ENCODE measurements at regions not wholly inside any gene's neighbourhood (a gene's known extent, or its start where the extent isn't known, plus 50 kb on each side); places are given as distances from the start of the nearest gene placed in this dataset.

GRCh38 chr12:107518868-107519267 is 166.7 kb upstream of the PWP1 start:
- H3K36me3 Mint-ChIP-seq (ENCODE audit: insufficient read depth in 1 of 3, low read depth in 3 of 3) = no peaks in the 10 kb centered on the region
- no peak overlapping the region for H4K91ac ChIP-seq (ENCODE audit: insufficient read length, low read depth, low read length)
- no peaks in the 10 kb centered on the region for H3K79me2 ChIP-seq (ENCODE audit: insufficient read depth, low read length)
- H3K27ac ChIP-seq (ENCODE audit: insufficient read length, low read depth, low read length) = no peak overlapping the region
- no peaks in the 10 kb centered on the region for H3K79me1 ChIP-seq (ENCODE audit: insufficient read depth, low read depth, low read length, poor library complexity, severe bottlenecking)
- no peak overlapping the region for H3K27ac Mint-ChIP-seq
- no peak overlapping the region for H4K5ac ChIP-seq (ENCODE audit: insufficient read length, low read depth, low read length)
- H3K18ac ChIP-seq (ENCODE audit: insufficient read length, low read depth, low read length) = no peak overlapping the region
- H3K4me1 Mint-ChIP-seq = peaks cover 4 to 11% of the 10 kb centered on the region in 2 experiments
- H3K14ac ChIP-seq (ENCODE audit: insufficient read depth, low read length) = no peak overlapping the region
- no peak overlapping the region for H2BK120ac ChIP-seq (ENCODE audit: low read depth, low read length, poor library complexity, severe bottlenecking)
- no peak for DNase-seq
- peaks cover 3 to 4% of the 10 kb centered on the region in 2 experiments; a peak in 3 of 5 replicates for H3K9me3 Mint-ChIP-seq
- no peak overlapping the region for H3K9ac ChIP-seq (ENCODE audit: extremely low read depth, insufficient read length, low read length)
- H3K4me3 Mint-ChIP-seq = no peak overlapping the region
- H3T11ph ChIP-seq (ENCODE audit: low read length) = no peak overlapping the region
- no peak overlapping the region for H3K23ac ChIP-seq (ENCODE audit: insufficient read length, low read depth, low read length)
- no peak overlapping the region for H2AK5ac ChIP-seq (ENCODE audit: insufficient read length, low read length)
- H2BK5ac ChIP-seq (ENCODE audit: insufficient read length, low read length) = no peak overlapping the region
- H3K4me2 ChIP-seq (ENCODE audit: insufficient read depth, insufficient read length, low read length) = no peak overlapping the region
- peaks cover 2% of the 10 kb centered on the region for H3K27me3 Mint-ChIP-seq (ENCODE audit: low read depth)
- no peaks in the 10 kb centered on the region; the same call in 1 of the 2 replicates for H3K4me1 ChIP-seq (ENCODE audit: insufficient read depth, low read length)
- H3K9me3 ChIP-seq (ENCODE audit: control insufficient read depth, low read depth, low read length) = no peaks in the 10 kb centered on the region
- H3K4ac ChIP-seq (ENCODE audit: low read depth, low read length) = no peak overlapping the region
- no peaks in the 10 kb centered on the region for H3K23me2 ChIP-seq (ENCODE audit: insufficient read length, low read depth, low read length, poor library complexity, severe bottlenecking)
- no peak overlapping the region for H2BK12ac ChIP-seq (ENCODE audit: insufficient read length, low read depth, low read length)
- no peak overlapping the region for H2BK15ac ChIP-seq (ENCODE audit: low read depth, low read length)
- no CpG with 5 or more reads among the region's 4 CpGs for WGBS (ENCODE audit: extremely low coverage, insufficient read length, low lambda C conversion rate)
- no peak overlapping the region for H2AFZ ChIP-seq (ENCODE audit: low read length)
- H3K56ac ChIP-seq (ENCODE audit: insufficient read length, low read depth, low read length) = no peak overlapping the region
- H4K8ac ChIP-seq (replicated peaks; ENCODE audit: insufficient read length, low read depth, low read length) = no peak overlapping the region
- TF ChIP-seq CTCF (conservative IDR thresholded peaks at IDR 0.05) = no peak
- H3K27me3 ChIP-seq (ENCODE audit: insufficient read depth, low read length) = no peaks in the 10 kb centered on the region
- H2BK20ac ChIP-seq (ENCODE audit: low read depth, low read length, poor library complexity, severe bottlenecking) = no peak overlapping the region
- H4K20me1 ChIP-seq (ENCODE audit: control insufficient read depth, insufficient read depth, insufficient read length) = no peaks in the 10 kb centered on the region

Measured in H9 (cell line).